HepG2 (cell line): ENCODE measurements at regions not wholly inside any gene's neighbourhood (a gene's known extent, or its start where the extent isn't known, plus 50 kb on each side); places are given as distances from the start of the nearest gene placed in this dataset.
"Not testable (repeated sequence)": the region's sequence is repeated elsewhere in the genome, so short reads cannot be mapped to it uniquely, and the experiment has no call there.

Experiments used
- GABPA ChIP-seq, 2 experiments: IDR thresholded peaks; 2 replicates each; pipeline ENCODE4 v1.6.1; 2011 to 2016; ENCODE audit warnings: low read depth in 2 of 2, low read length in 1 of 2, missing biosample characterization in 1 of 2, missing genetic modification characterization in 1 of 2
- THAP11 ChIP-seq: IDR thresholded peaks from 2 replicates; pipeline ENCODE4 v1.6.1; 2016; ENCODE audit warnings: missing biosample characterization, missing genetic modification reagents
- ZBTB40 ChIP-seq, 2 experiments: fragments of 450-650 bp in 1 of 2; sonication (generic) in 1 of 2; formaldehyde crosslinking in 1 of 2; IDR thresholded peaks; 2 replicates each; pipeline versions ENCODE4 v1.6.1 to v1.8.0; 2016 to 2022; ENCODE audit warnings: antibody characterized with exemption in 1 of 2, mild to moderate bottlenecking in 1 of 2, missing genetic modification reagents in 1 of 2
- ZNF839 ChIP-seq: sonication (generic); formaldehyde crosslinking; IDR thresholded peaks from 2 replicates; pipeline ENCODE4 v1.4.0; 2020; ENCODE audit warnings: missing genetic modification reagents, mild to moderate bottlenecking, borderline replicate concordance

DNA sequence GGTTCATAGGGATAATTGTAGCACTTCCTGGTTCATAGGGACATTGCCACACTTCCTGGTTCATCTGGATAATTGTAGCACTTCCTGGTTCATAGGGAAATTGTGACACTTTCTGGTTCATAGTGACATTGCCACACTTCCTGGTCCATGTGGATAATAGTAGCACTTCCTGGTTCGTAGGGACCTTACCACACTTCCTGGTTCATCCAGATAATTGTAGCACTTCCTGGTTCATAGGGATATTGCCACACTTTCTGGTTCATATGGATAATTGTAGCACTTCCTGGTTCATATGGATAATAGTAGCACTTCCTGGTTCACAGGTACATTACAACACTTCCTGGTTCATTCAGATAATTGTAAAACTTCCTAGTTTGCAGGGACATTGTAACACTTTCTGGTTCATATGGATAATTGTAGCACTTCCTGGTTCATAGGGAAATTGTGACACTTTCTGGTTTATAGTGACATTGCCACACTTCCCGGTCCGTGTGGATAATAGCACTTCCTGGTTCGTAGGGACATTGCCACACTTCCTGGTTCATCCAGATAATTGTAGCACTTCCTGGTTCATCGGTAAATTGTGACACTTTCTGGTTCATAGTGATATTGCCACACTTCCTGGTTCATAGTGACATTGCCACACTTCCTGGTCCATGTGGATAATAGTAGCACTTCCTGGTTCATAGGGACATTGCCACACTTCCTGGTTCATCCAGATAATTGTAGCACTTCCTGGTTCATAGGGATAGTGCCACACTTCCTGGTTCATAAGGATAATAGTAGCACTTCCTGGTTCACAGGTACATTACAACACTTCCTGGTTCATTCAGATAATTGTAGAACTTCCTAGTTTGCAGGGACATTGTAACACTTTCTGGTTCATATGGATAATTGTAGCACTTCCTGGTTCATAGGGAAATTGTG lies 60.8 kb upstream of the CD99 start (continued):
- TF ChIP-seq ZBTB40 (IDR thresholded peaks at IDR 0.05), result peak; percentile 33; the same call in 1 of the 2 replicates
- TF ChIP-seq ZBTB40 (CRISPR knock-in tag; IDR thresholded peaks at IDR 0.05), result not testable (repeated sequence)
- TF ChIP-seq THAP11 (CRISPR knock-in tag), result peak; percentile 13; the same call in 1 of the 2 replicates
- peak; percentile 66 for TF ChIP-seq GABPA (IDR thresholded peaks at IDR 0.05; ENCODE audit: low read depth, low read length)
- peak; percentile 86 for TF ChIP-seq GABPA (CRISPR knock-in tag; IDR thresholded peaks at IDR 0.05; ENCODE audit: low read depth)
- TF ChIP-seq ZNF839 (CRISPR knock-in tag), result peak; percentile 62; the same call in 1 of the 2 replicates
